Middle frontal gyrus (tissue), 1 donor: ENCODE measurements at regions not wholly inside any gene's neighbourhood (a gene's known extent, or its start where the extent isn't known, plus 50 kb on each side); places are given as distances from the start of the nearest gene placed in this dataset.

ENCODE experiments used
- DNase-seq: peaks from one replicate; pipeline ENCODE4 v3.0.0-alpha.2; 2015; ENCODE audit warnings: low spot score; ENCODE audit errors: extremely low spot score

- no peak for DNase-seq
Measured at GRCh38 chr3:109532257-109533216, 195.2 kb upstream of the DPPA4 start.

GRCh38 chr3:109545746-109546145 is 208.4 kb upstream of the DPPA4 start:
- no peak for DNase-seq

DNA sequence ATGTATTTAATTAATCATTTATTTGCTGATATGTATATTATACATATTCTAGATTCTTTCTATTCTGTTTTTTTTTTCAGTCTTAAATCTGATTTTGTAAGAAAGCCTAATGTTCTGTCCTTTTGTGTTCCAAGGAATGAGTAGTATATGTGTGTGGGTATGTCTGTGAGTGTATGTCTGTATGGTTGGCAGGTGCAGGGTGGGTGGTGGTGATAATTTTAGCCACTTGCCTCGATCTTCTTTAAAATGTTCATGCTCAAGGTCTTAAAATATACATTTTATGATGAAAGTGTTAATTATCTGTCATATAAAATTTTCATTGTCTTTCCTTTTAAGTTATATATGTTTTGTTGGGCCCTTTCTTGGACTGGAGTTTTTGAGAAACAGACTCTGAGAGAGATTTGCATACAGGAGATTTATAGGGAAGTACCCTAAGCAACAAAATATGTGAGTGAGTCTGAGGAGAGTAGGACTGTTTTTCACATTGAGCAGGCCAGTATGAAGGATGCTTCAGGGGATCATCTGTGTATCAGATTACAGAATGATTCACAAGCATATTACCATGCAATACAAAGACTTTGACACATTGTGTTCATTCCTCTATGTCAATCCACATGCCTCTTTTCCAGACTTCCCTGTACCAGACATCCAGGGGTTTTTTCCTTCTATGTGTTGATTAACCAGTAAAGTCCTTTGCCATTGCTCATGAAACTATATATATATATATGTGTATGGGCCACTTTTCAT is 211.0 kb upstream of the DPPA4 start:
- peak; percentile 50 for DNase-seq

- DNase-seq = peak; percentile 63
Measured at GRCh38 chr3:109553591-109554371, 216.4 kb upstream of the DPPA4 start.

GRCh38 chr3:109559389-109559788 is 222.0 kb upstream of the DPPA4 start:
- DNase-seq = no peak

GRCh38 chr3:109563149-109563548 is 225.8 kb upstream of the DPPA4 start:
- no peak for DNase-seq

DNA sequence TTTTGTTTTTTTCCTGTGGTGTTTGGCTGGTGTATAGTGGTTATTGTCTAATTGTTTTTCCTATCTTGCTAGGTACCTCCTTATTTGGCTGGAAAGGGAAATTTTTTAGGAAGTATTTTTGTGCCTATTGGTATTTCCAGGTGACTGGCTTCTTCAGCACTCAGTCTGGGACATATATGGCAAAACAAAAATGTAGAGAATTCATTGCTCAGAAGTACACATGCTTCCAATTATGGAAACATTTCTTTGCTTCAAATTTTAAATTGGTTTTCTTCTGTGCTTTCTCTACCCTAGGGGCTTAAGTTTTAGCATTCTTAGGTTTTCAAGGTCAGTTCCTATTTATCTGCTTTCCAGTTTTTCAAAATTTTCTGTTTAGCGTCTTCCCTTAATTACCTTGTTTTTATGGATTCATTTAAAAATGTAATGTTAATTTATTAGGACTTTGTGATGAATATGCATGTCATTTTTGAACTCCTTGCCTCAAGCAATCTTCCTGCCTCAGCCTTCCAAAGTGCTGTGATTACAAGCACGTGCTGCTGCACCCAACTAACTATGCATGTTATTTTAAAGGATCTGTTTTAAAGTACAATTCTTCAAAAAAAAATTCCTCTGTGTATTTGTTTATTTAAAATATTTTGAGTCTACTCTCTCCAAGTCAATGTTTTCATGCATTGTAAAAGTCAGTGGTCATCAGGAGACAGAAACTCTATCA is 231.9 kb upstream of the DPPA4 start:
- no peak for DNase-seq

- DNase-seq = no peak
Measured at GRCh38 chr3:109570408-109570807, 233.1 kb upstream of the DPPA4 start.

DNA sequence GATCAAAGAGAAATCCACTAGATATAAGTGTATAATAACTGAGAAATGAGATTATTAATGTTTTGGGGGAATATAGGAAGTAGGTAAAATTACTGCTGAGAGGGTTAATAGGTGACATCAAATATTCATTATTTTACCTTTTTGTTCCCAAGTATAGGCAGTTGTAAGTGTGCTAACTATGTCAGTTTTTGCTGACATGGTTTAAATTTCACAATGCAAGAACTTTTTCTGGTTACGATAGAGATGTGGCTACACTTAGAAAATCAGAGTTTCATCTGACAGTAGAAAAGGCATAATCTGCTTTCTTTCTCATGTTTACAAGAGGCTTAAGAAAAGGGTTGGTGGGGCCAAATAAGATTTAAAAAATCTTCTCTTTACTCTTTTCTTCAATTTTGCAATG is 235.0 kb upstream of the DPPA4 start:
- no peak for DNase-seq

GRCh38 chr3:109596991-109597390 is 259.6 kb upstream of the DPPA4 start:
- no peak for DNase-seq

GRCh38 chr3:109597444-109597843 is 260.1 kb upstream of the DPPA4 start:
- no peak for DNase-seq

DNA sequence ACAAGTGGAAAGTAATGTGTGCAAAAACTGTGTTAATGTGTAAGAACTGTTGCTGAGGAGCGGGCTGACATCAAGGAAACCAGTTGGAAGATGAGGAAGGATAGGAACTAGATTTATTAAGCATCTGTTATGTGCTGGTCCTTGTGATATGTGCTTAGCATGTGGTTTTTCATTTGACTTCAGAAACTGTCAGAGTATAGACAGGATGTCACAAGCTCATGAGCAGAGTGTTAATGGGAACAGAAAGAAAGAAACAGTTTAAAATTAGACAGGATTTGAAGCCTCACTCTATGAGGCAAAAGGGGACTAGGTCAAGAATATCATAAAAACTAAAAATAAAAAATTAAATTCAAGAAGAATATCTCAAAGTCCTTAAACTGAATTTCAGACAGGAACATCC is 270.6 kb upstream of the DPPA4 start:
- DNase-seq = no peak

- DNase-seq = no peak
Measured at GRCh38 chr3:109608574-109608973, 271.2 kb upstream of the DPPA4 start.

DNA sequence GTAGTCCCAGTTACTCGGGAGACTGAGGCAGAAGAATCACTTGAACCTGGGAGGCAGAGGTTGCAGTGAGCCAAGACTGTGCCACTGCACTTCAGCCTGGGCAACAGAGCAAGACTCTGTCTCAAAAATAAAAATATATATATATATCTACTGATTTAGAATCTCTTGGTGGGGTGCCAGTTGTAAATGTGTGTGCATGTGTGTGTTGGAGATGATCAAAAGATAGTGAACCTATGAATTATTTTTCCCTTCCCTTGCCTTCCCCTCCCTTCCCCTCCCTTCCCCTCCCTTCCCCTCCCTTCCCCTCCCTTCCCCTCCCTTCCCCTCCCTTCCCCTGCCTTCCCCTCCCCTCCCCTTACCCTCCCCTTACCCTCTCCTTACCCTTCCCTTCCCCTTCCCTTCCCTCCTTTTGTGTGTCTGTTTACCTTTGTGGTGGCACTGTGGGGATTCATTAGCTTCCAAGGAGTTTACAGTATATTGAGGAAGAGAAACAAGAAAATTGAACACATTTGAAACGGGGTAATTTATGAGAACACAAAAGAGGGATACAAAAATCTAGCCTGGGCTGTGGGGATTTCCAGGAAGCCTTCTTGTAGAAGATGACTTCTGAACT is 281.5 kb upstream of the DPPA4 start:
- no peak for DNase-seq

GRCh38 chr3:109631897-109632296 is 294.6 kb upstream of the DPPA4 start:
- no peak for DNase-seq

DNA sequence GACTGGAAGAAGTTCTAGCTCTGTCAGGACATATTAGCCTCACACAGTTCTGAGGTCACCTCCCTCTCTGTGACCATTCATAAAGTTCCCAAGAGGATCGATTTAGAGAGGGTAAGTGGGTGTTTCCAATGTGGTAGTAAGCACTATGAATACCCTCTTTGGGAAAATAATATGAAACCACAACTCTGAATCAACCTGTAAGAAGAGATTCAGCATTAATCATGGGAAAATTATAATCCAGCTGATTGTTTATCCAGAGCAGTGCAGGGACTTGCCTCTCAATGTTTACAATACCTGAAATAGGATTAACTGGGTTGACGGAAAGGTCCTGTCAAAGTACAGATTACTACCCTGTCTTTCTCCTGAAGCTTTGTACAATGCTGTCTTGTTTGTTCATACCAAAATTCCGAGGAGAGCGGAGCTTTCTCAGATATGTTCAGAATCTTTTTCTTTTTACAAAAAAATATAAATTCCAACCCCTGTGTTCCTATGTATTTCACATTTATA is 302.9 kb upstream of the DPPA4 start:
- DNase-seq = no peak

GRCh38 chr3:109642025-109642424 is 304.7 kb upstream of the DPPA4 start:
- DNase-seq = no peak

DNA sequence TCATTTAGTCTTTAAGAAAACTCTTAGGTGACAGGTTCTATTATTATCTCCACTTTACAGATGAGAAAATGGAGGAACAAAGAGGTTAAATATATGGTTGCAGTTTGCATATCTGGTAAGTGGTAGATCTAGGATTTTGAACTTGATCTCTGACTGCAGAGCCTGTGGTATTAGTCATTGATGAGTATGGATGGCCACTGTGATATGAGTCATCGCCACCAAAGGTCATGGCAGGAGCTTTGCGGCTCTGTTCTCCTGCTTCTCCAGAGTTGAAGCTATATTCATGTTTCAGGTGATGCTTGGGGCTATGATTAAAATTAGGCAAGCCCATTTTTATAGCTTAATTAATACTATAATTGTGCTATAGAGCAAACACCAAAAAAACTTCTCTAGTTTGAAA is 306.2 kb upstream of the DPPA4 start:
- no peak for DNase-seq

- DNase-seq = no peak
Measured at GRCh38 chr3:109644332-109644731, 307.0 kb upstream of the DPPA4 start.

DNA sequence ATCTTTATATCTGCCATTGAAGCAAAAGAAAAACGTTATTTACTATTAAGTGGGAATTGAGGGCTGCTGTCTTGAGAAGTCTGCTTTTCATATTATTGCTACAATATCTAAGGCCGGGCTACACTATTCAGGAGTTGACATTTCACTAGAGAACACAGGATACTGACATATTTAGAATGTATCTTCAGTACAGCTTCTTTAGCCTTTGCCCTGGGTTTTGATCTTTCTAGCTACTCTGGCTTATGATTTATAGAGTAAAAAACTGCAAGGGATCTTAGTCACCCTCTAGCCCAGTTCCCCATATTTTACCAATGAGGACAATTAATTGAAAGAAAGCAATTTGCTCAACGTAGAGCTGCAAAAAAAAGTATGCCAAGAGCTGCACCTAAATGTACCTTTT is 307.4 kb upstream of the DPPA4 start:
- DNase-seq = no peak
